ENCODE measurements at regions not wholly inside any gene's neighbourhood (a gene's known extent, or its start where the extent isn't known, plus 50 kb on each side); places are given as distances from the start of the nearest gene placed in this dataset.

GRCh38 chr4:100708776-100709175 is 191.0 kb upstream of the EMCN start:
- TF ChIP-seq, protein P1, sequence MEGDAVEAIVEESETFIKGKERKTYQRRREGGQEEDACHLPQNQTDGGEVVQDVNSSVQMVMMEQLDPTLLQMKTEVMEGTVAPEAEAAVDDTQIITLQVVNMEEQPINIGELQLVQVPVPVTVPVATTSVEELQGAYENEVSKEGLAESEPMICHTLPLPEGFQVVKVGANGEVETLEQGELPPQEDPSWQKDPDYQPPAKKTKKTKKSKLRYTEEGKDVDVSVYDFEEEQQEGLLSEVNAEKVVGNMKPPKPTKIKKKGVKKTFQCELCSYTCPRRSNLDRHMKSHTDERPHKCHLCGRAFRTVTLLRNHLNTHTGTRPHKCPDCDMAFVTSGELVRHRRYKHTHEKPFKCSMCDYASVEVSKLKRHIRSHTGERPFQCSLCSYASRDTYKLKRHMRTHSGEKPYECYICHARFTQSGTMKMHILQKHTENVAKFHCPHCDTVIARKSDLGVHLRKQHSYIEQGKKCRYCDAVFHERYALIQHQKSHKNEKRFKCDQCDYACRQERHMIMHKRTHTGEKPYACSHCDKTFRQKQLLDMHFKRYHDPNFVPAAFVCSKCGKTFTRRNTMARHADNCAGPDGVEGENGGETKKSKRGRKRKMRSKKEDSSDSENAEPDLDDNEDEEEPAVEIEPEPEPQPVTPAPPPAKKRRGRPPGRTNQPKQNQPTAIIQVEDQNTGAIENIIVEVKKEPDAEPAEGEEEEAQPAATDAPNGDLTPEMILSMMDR (IDR thresholded peaks at IDR 0.05 in 4 of 5, conservative IDR thresholded peaks at IDR 0.05 in 1 of 5) = no peak
- no peak for TF ChIP-seq POLR2A (IDR thresholded peaks at IDR 0.05)

Data from gastrocnemius medialis (tissue), 4 donors.